SU-DHL-6 (cell line): ENCODE measurements at regions not wholly inside any gene's neighbourhood (a gene's known extent, or its start where the extent isn't known, plus 50 kb on each side); places are given as distances from the start of the nearest gene placed in this dataset.

ENCODE experiments used
- H2AFZ ChIP-seq: fragments of 200-600 bp; sonication (generic); 2 replicates; pipeline ENCODE4 v1.6.1; 2014; ENCODE audit warnings: low read depth, mild to moderate bottlenecking, moderate library complexity, mixed read lengths, antibody characterized with exemption, low read length; ENCODE audit not compliant: severe bottlenecking
- H3F3A ChIP-seq: fragments of 200-600 bp; shearing (Covaris generic); 2 replicates; pipeline ENCODE4 v1.6.0; 2016; ENCODE audit warnings: antibody characterized with exemption, mild to moderate bottlenecking; ENCODE audit not compliant: insufficient read depth
- H3K27ac ChIP-seq: fragments of 200-600 bp; sonication (generic); 2 replicates; pipeline ENCODE4 v1.5.1; 2016; ENCODE audit warnings: low read depth, mild to moderate bottlenecking, low read length, moderate library complexity, mixed read lengths
- H3K27me3 ChIP-seq: fragments of 200-600 bp; sonication (generic), shearing (Covaris generic); 2 replicates; pipeline ENCODE4 v1.6.0; 2014; ENCODE audit warnings: mild to moderate bottlenecking, low read length
- H3K36me3 ChIP-seq: fragments of 200-600 bp; sonication (generic); 2 replicates; pipeline ENCODE4 v1.6.1; 2014; ENCODE audit warnings: mild to moderate bottlenecking, low read length, mixed read lengths
- H3K4me2 ChIP-seq: fragments of 300-600, 200-600 bp; shearing (Covaris generic), sonication (generic); 2 replicates; pipeline ENCODE4 v1.6.0; 2014; ENCODE audit warnings: low read length, low read depth, mild to moderate bottlenecking; ENCODE audit not compliant: poor library complexity, severe bottlenecking
- H3K4me3 ChIP-seq: fragments of 200-600 bp; sonication (generic); 2 replicates; pipeline ENCODE4 v1.5.1; 2014; ENCODE audit warnings: antibody characterized with exemption, low read length, mild to moderate bottlenecking, mixed read lengths; ENCODE audit not compliant: insufficient read depth, poor library complexity, severe bottlenecking
- H3K79me2 ChIP-seq: fragments of 200-600 bp; sonication (generic); 2 replicates; pipeline ENCODE4 v1.6.1; 2014; ENCODE audit warnings: mild to moderate bottlenecking, low read length, moderate library complexity; ENCODE audit not compliant: insufficient read depth
- H3K9ac ChIP-seq: fragments of 200-600 bp; sonication (generic); 2 replicates; pipeline ENCODE4 v1.7.0; 2014; ENCODE audit warnings: mild to moderate bottlenecking, low read length
- H3K9me2 ChIP-seq: fragments of 200-600 bp; sonication (generic); replicated peaks from 2 replicates; pipeline ENCODE4 v1.6.1; 2014; ENCODE audit warnings: low read length; ENCODE audit not compliant: insufficient read depth
- H3K9me3 ChIP-seq: fragments of 200-600 bp; sonication (generic); 2 replicates; pipeline ENCODE4 v1.6.1; 2014; ENCODE audit warnings: low read length, mixed read lengths; ENCODE audit not compliant: insufficient read depth
- H4K20me1 ChIP-seq: fragments of 200-600 bp; sonication (generic); 2 replicates; pipeline ENCODE4 v1.6.1; 2014; ENCODE audit warnings: low read depth, mild to moderate bottlenecking, antibody characterized with exemption, low read length, moderate library complexity, mixed read lengths
- EZH2phosphoT487 ChIP-seq: fragments of 200-600 bp; sonication (generic), shearing (Covaris generic); conservative IDR thresholded peaks from 2 replicates; pipeline ENCODE4 v1.6.1; 2018; ENCODE audit warnings: mild to moderate bottlenecking, antibody characterized with exemption, low read length, moderate library complexity, mixed read lengths
- TF ChIP-seq, protein P1 (sequence below): fragments of 200-600 bp; sonication (generic); IDR thresholded peaks from one replicate; pipeline ENCODE4 v1.5.1; 2017; ENCODE audit warnings: antibody characterized with exemption, mild to moderate bottlenecking, low read length, moderate library complexity; ENCODE audit not compliant: insufficient read depth, poor library complexity, severe bottlenecking

DNA sequence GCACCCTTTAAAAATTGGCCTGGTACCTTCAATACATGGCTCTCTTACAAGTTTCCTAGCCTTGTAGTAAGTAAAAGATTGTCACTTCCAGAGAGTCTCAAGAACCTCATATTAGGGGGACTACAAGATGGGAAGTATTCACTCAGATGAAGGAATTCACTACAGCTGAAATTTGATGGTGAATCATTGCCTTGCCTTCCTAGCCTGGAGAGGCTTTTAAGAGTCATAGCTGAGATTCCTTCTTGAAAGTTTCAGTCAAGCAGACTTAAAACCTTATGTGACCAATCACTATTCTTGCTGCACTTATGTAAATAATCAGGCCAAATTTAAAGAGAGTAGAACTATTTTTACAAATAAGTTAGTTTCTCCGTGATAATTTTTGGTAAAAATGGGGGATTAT lies 451.6 kb downstream of the TRHDE start:
- no peaks in the 10 kb centered on the region for H3F3A ChIP-seq
- H4K20me1 ChIP-seq, result no peaks in the 10 kb centered on the region
- no peak overlapping the region for H3K9ac ChIP-seq
- no peaks in the 10 kb centered on the region for H3K79me2 ChIP-seq
- no peaks in the 10 kb centered on the region for H3K9me3 ChIP-seq
- no peaks in the 10 kb centered on the region for H3K36me3 ChIP-seq
- no peak overlapping the region for H2AFZ ChIP-seq
- no peak overlapping the region for H3K27ac ChIP-seq
- H3K9me2 ChIP-seq, result no peaks in the 10 kb centered on the region
- no peaks in the 10 kb centered on the region for H3K27me3 ChIP-seq
- TF ChIP-seq EZH2phosphoT487, result no peak
- TF ChIP-seq, protein P1, sequence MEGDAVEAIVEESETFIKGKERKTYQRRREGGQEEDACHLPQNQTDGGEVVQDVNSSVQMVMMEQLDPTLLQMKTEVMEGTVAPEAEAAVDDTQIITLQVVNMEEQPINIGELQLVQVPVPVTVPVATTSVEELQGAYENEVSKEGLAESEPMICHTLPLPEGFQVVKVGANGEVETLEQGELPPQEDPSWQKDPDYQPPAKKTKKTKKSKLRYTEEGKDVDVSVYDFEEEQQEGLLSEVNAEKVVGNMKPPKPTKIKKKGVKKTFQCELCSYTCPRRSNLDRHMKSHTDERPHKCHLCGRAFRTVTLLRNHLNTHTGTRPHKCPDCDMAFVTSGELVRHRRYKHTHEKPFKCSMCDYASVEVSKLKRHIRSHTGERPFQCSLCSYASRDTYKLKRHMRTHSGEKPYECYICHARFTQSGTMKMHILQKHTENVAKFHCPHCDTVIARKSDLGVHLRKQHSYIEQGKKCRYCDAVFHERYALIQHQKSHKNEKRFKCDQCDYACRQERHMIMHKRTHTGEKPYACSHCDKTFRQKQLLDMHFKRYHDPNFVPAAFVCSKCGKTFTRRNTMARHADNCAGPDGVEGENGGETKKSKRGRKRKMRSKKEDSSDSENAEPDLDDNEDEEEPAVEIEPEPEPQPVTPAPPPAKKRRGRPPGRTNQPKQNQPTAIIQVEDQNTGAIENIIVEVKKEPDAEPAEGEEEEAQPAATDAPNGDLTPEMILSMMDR, result no peak
- no peak overlapping the region for H3K4me2 ChIP-seq
- H3K4me3 ChIP-seq, result no peak overlapping the region

DNA sequence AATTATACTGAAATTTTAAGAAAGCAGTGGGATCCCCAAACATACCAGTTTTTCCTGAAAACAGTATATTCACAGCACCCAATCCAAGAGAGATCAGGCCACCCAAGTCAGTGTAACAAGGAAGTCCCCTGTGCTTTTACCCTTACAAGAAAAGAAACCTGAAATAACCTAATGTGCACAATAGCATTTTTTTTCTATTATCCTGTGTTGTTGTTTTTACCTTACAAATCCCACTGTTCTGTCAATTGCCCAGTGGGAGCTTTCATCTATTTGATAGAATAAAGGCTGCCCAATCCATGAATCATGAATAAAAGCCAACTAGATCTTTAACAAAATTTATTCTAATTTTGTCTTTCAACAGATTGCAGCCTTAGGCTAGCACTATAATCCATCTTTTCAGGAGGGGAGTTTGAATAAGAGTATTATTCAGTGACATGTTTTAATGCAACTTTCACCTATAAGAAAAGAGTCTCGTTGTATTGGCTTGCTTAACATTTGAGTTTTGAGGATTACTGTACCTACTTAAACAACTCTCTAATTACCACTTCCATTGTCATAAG lies 457.4 kb downstream of the TRHDE start:
- H3K9ac ChIP-seq, result no peak overlapping the region
- no peak for TF ChIP-seq EZH2phosphoT487
- TF ChIP-seq, protein P1, result no peak
- no peak overlapping the region for H2AFZ ChIP-seq
- H3K79me2 ChIP-seq, result no peaks in the 10 kb centered on the region
- H3K4me2 ChIP-seq, result no peak overlapping the region
- H3K36me3 ChIP-seq, result no peaks in the 10 kb centered on the region
- H3K27ac ChIP-seq, result no peak overlapping the region
- H3F3A ChIP-seq, result no peaks in the 10 kb centered on the region
- no peaks in the 10 kb centered on the region for H3K9me3 ChIP-seq
- H4K20me1 ChIP-seq, result no peaks in the 10 kb centered on the region
- H3K27me3 ChIP-seq, result no peaks in the 10 kb centered on the region
- H3K9me2 ChIP-seq, result no peaks in the 10 kb centered on the region
- H3K4me3 ChIP-seq, result no peak overlapping the region

DNA sequence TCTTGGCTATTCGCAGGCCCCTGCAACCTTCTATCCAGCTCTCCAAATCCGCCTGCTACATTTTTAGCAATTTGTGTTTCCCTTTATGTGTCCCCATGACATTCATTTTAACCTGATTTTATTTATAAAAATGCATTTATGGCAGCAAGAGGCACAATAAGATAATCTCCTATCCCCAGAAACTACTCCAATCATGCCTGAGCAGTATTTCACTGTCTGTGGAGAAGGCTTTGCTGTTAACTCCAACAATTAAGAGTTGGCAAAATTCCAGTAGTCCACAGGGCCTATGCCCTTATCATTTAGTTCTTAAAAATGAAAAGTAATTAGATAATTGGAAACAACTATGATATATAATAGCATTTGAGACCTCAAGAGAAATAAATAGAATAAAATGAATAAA lies 462.4 kb downstream of the TRHDE start:
- Histone ChIP-seq H3K9me2 (no peaks in the 10 kb centered on the region), H3K27ac (no peak overlapping the region), H3F3A (no peaks in the 10 kb centered on the region), H3K27me3 (no peaks in the 10 kb centered on the region), H3K9me3 (no peaks in the 10 kb centered on the region), H2AFZ (no peak overlapping the region), H3K36me3 (no peaks in the 10 kb centered on the region), H3K4me2 (no peak overlapping the region), H3K9ac (no peak overlapping the region), H3K4me3 (no peak overlapping the region), H4K20me1 (no peaks in the 10 kb centered on the region), H3K79me2 (no peaks in the 10 kb centered on the region)
- TF ChIP-seq, protein P1, result no peak
- no peak for TF ChIP-seq EZH2phosphoT487
